Osteoblast (primary cell): ENCODE measurements at regions not wholly inside any gene's neighbourhood (a gene's known extent, or its start where the extent isn't known, plus 50 kb on each side); places are given as distances from the start of the nearest gene placed in this dataset.
"Not testable (repeated sequence)": the region's sequence is repeated elsewhere in the genome, so short reads cannot be mapped to it uniquely, and the experiment has no call there.

ENCODE experiments used
- DNase-seq: peaks from one replicate; pipeline ENCODE4 v3.0.0; 2011; ENCODE audit warnings: low spot score, mixed read lengths; ENCODE audit not compliant: insufficient read length; ENCODE audit errors: missing footprints
- H2AFZ ChIP-seq: 2 replicates; pipeline ENCODE4 v1.6.0; 2011; ENCODE audit warnings: mild to moderate bottlenecking, low read length
- H3K27ac ChIP-seq: 2 replicates; pipeline ENCODE4 v1.5.1; 2011; ENCODE audit warnings: mild to moderate bottlenecking, low read depth, low read length, moderate library complexity
- H3K27me3 ChIP-seq: 2 replicates; pipeline ENCODE4 v1.6.0; 2012; ENCODE audit warnings: mild to moderate bottlenecking, control low read depth, inconsistent platforms, low read length, moderate library complexity; ENCODE audit not compliant: insufficient read depth
- H3K36me3 ChIP-seq: 2 replicates; pipeline ENCODE4 v1.5.1; 2011; ENCODE audit warnings: mild to moderate bottlenecking, low read length, control low read depth, moderate library complexity; ENCODE audit not compliant: insufficient read depth
- H3K4me1 ChIP-seq: 2 replicates; pipeline ENCODE4 v1.5.1; 2011; ENCODE audit warnings: mild to moderate bottlenecking, low read length, control low read depth, moderate library complexity; ENCODE audit not compliant: insufficient read depth
- H3K4me2 ChIP-seq: 2 replicates; pipeline ENCODE4 v1.6.0; 2011; ENCODE audit warnings: mild to moderate bottlenecking, low read length; ENCODE audit not compliant: insufficient read depth
- H3K4me3 ChIP-seq: fragments of 200-600 bp; sonication (generic); 3 replicates; pipeline ENCODE4 v1.5.1; 2012; ENCODE audit warnings: mild to moderate bottlenecking, low read length, inconsistent platforms; ENCODE audit not compliant: insufficient read depth
- H3K79me2 ChIP-seq: 2 replicates; pipeline ENCODE4 v1.6.0; 2012; ENCODE audit warnings: mild to moderate bottlenecking, low read length, control low read depth, inconsistent platforms; ENCODE audit not compliant: insufficient read depth
- H3K9me3 ChIP-seq: 2 replicates; pipeline ENCODE4 v1.5.1; 2011; ENCODE audit warnings: low read depth, low read length, control low read depth
- H4K20me1 ChIP-seq: 2 replicates; pipeline ENCODE4 v1.6.0; 2012; ENCODE audit warnings: mild to moderate bottlenecking, low read length, control low read depth; ENCODE audit not compliant: insufficient read depth
- CTCF ChIP-seq: IDR thresholded peaks from 2 replicates; pipeline ENCODE4 v1.5.1; 2011; ENCODE audit warnings: mild to moderate bottlenecking, low read depth, low read length, moderate library complexity; ENCODE audit errors: extremely low read depth

GRCh38 chr2:217353591-217353990 is 493.7 kb upstream of the TNP1 start:
- no peak overlapping the region for H3K4me2 ChIP-seq
- peaks cover 2% of the 10 kb centered on the region for H3K9me3 ChIP-seq
- H3K79me2 ChIP-seq = no peaks in the 10 kb centered on the region
- H3K36me3 ChIP-seq = no peaks in the 10 kb centered on the region
- H3K27ac ChIP-seq = no peak overlapping the region
- no peak for TF ChIP-seq CTCF
- no peaks in the 10 kb centered on the region for H3K27me3 ChIP-seq
- H4K20me1 ChIP-seq = no peaks in the 10 kb centered on the region
- H3K4me1 ChIP-seq = peaks cover 5% of the 10 kb centered on the region
- no peak overlapping the region for H2AFZ ChIP-seq
- no peak for DNase-seq
- H3K4me3 ChIP-seq = no peak overlapping the region

- no peaks in the 10 kb centered on the region for H3K4me1 ChIP-seq
- no peak for DNase-seq
- TF ChIP-seq CTCF = no peak
- no peaks in the 10 kb centered on the region for H3K27me3 ChIP-seq
- H4K20me1 ChIP-seq = no peaks in the 10 kb centered on the region
- H3K9me3 ChIP-seq = peaks cover 2% of the 10 kb centered on the region
- H3K27ac ChIP-seq = no peak overlapping the region
- no peak overlapping the region for H3K4me3 ChIP-seq
- no peak overlapping the region for H3K4me2 ChIP-seq
- no peaks in the 10 kb centered on the region for H3K36me3 ChIP-seq
- H3K79me2 ChIP-seq = no peaks in the 10 kb centered on the region
- no peak overlapping the region for H2AFZ ChIP-seq
Measured at GRCh38 chr2:217351378-217351777, 491.5 kb upstream of the TNP1 start.

DNA sequence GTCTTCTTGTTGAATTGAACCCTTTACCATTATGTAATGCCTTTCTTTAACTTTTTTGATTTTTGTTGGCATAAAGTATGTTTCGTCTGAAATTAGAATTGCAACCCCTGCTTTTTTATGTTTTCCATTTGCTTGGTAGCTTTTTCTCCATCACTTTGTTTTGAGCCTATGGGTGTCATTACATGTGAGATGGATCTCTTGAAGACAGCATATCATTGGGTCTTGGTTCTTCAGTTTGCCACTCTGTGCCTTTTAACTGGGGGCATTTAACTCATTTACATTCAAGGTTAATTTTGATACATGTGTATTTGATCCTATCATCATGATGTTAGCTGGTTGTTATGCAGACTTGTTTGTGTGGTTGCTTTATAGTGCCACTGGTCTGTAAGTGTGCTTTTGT is 489.4 kb upstream of the TNP1 start:
- no peaks in the 10 kb centered on the region for H3K36me3 ChIP-seq
- H3K4me1 ChIP-seq = no peaks in the 10 kb centered on the region
- no peaks in the 10 kb centered on the region for H4K20me1 ChIP-seq
- no peak overlapping the region for H3K4me3 ChIP-seq
- no peaks in the 10 kb centered on the region for H3K79me2 ChIP-seq
- no peak overlapping the region for H2AFZ ChIP-seq
- no peak for TF ChIP-seq CTCF
- no peaks in the 10 kb centered on the region for H3K27me3 ChIP-seq
- H3K27ac ChIP-seq = no peak overlapping the region
- peaks cover 2% of the 10 kb centered on the region for H3K9me3 ChIP-seq
- no peak for DNase-seq
- H3K4me2 ChIP-seq = no peak overlapping the region

DNA sequence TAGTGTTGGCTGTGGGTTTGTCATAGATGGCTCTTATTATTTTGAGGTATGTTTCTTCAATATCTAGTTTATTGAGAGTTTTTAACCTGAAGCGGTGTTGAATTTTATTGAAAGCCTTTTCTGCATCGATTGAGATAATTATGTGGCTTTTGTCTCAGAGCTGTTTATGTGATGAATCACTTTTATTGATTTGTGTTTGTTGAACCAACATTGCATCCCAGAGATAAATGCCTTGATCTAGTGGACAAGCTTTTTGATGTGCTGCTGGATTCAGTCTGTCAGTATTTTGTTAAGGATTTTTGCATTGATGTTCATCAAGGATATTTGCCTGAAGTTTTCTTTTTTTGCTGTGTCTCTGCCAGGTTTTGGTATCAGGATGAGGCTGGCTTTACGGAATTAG is 487.8 kb upstream of the TNP1 start:
- not testable (repeated sequence) for DNase-seq, H3K4me1 ChIP-seq

GRCh38 chr2:217346043-217346442 is 486.2 kb upstream of the TNP1 start:
- not testable (repeated sequence) for H3K27ac ChIP-seq, H3K79me2 ChIP-seq, H3K27me3 ChIP-seq, H3K4me2 ChIP-seq, H3K9me3 ChIP-seq, H2AFZ ChIP-seq, DNase-seq, H3K4me3 ChIP-seq, H3K36me3 ChIP-seq, H3K4me1 ChIP-seq, H4K20me1 ChIP-seq

More for the DNA sequence above, 487.8 kb upstream of the TNP1 start:
- H3K4me3 ChIP-seq, H2AFZ ChIP-seq, H3K27me3 ChIP-seq, H4K20me1 ChIP-seq, H3K79me2 ChIP-seq, H3K9me3 ChIP-seq, H3K27ac ChIP-seq, H3K36me3 ChIP-seq, H3K4me2 ChIP-seq: not testable (repeated sequence)
